Mesothelial cell of epicardium (in vitro differentiated cells): ENCODE measurements at regions not wholly inside any gene's neighbourhood (a gene's known extent, or its start where the extent isn't known, plus 50 kb on each side); places are given as distances from the start of the nearest gene placed in this dataset.

Source experiments
- DNase-seq, 2 experiments: peaks; one replicate each; pipeline ENCODE4 v3.0.0; 2021; ENCODE audit warnings: low spot score in 2 of 2; ENCODE audit not compliant: unreplicated experiment in 2 of 2
- H3K27ac Mint-ChIP-seq: 2 replicates; pipeline ENCODE4 v1.8.0; 2021; ENCODE audit warnings: mixed read lengths
- H3K27me3 Mint-ChIP-seq: 2 replicates; pipeline ENCODE4 v1.8.0; 2021; ENCODE audit warnings: low read depth, mixed read lengths
- H3K36me3 Mint-ChIP-seq: 2 replicates; pipeline ENCODE4 v1.8.0; 2021; ENCODE audit warnings: mixed read lengths
- H3K4me1 Mint-ChIP-seq: 2 replicates; pipeline ENCODE4 v1.8.0; 2021; ENCODE audit warnings: mixed read lengths
- H3K4me3 Mint-ChIP-seq: 2 replicates; pipeline ENCODE4 v1.8.0; 2021; ENCODE audit warnings: mild to moderate bottlenecking, moderate library complexity, mixed read lengths
- H3K9me3 Mint-ChIP-seq: 2 replicates; pipeline ENCODE4 v1.8.0; 2021; ENCODE audit warnings: mixed read lengths
- CTCF ChIP-seq: fragments of 200-600 bp; sonication (generic); IDR thresholded peaks from one replicate; pipeline ENCODE4 v1.5.0; 2021; ENCODE audit warnings: antibody characterized with exemption; ENCODE audit not compliant: unreplicated experiment

GRCh38 chr5:108637134-108637533 is 110.6 kb upstream of the FER start:
- no peak overlapping the region for H3K27ac Mint-ChIP-seq
- no peak for TF ChIP-seq CTCF
- no peak overlapping the region for H3K4me3 Mint-ChIP-seq
- H3K9me3 Mint-ChIP-seq: no peaks in the 10 kb centered on the region
- no peak for DNase-seq
- H3K36me3 Mint-ChIP-seq: no peaks in the 10 kb centered on the region
- H3K4me1 Mint-ChIP-seq: peaks cover 11% of the 10 kb centered on the region
- H3K27me3 Mint-ChIP-seq: no peaks in the 10 kb centered on the region

GRCh38 chr5:108636135-108636853 is 111.4 kb upstream of the FER start:
- H3K27ac Mint-ChIP-seq: no peak overlapping the region
- H3K4me3 Mint-ChIP-seq: no peak overlapping the region
- DNase-seq: no peak
- H3K27me3 Mint-ChIP-seq: no peaks in the 10 kb centered on the region
- H3K9me3 Mint-ChIP-seq: no peaks in the 10 kb centered on the region
- TF ChIP-seq CTCF: no peak
- H3K4me1 Mint-ChIP-seq: peaks cover 5% of the 10 kb centered on the region
- H3K36me3 Mint-ChIP-seq: no peaks in the 10 kb centered on the region

DNA sequence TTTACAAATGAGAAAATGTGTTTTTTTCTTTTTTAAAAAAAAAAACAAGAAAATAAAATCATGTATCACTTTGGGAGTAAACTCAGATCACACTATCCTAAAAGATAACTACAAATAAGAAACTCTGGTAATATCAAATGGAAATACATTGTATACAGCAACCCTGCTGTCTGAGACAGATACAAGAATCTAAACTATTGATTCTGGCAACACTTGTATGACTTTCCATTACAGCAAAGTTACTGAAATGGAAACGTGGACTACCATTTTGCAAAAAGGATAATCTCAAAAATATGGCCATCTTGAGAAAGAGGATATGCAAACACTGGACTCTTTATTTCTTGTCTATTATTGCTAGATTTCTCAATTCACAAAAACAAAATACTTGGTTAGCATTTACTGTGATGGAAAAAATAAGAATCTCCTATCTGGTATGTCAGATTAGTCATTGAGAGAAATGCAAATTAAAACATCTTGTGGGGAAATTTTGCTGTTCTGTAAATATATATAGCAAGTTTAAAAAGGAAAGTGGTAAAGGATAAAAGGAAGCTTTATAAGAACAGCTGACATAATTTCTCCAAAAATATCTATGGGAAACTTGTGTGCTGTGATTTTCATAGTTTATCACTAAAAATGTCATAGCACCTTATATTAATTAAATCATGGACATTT is 112.9 kb upstream of the FER start:
- H3K27me3 Mint-ChIP-seq: no peaks in the 10 kb centered on the region
- H3K27ac Mint-ChIP-seq: no peak overlapping the region
- H3K36me3 Mint-ChIP-seq: no peaks in the 10 kb centered on the region
- no peak for TF ChIP-seq CTCF
- H3K4me1 Mint-ChIP-seq: peaks cover 5% of the 10 kb centered on the region
- no peak overlapping the region for H3K4me3 Mint-ChIP-seq
- no peak for DNase-seq
- H3K9me3 Mint-ChIP-seq: no peaks in the 10 kb centered on the region

GRCh38 chr5:108634010-108634616 is 113.6 kb upstream of the FER start:
- Mint-ChIP-seq H3K9me3 (no peaks in the 10 kb centered on the region), H3K27ac (no peak overlapping the region)
- no peak for DNase-seq

More at GRCh38 chr5:108634010-108634616, 113.6 kb upstream of the FER start:
- TF ChIP-seq CTCF: no peak
- Mint-ChIP-seq H3K4me3 (no peak overlapping the region), H3K27me3 (no peaks in the 10 kb centered on the region), H3K4me1 (peaks cover 5% of the 10 kb centered on the region), H3K36me3 (no peaks in the 10 kb centered on the region)
